ENCODE measurements at regions not wholly inside any gene's neighbourhood (a gene's known extent, or its start where the extent isn't known, plus 50 kb on each side); places are given as distances from the start of the nearest gene placed in this dataset.
"Not testable (repeated sequence)": the region's sequence is repeated elsewhere in the genome, so short reads cannot be mapped to it uniquely, and the experiment has no call there.

- TF ChIP-seq, protein P1, sequence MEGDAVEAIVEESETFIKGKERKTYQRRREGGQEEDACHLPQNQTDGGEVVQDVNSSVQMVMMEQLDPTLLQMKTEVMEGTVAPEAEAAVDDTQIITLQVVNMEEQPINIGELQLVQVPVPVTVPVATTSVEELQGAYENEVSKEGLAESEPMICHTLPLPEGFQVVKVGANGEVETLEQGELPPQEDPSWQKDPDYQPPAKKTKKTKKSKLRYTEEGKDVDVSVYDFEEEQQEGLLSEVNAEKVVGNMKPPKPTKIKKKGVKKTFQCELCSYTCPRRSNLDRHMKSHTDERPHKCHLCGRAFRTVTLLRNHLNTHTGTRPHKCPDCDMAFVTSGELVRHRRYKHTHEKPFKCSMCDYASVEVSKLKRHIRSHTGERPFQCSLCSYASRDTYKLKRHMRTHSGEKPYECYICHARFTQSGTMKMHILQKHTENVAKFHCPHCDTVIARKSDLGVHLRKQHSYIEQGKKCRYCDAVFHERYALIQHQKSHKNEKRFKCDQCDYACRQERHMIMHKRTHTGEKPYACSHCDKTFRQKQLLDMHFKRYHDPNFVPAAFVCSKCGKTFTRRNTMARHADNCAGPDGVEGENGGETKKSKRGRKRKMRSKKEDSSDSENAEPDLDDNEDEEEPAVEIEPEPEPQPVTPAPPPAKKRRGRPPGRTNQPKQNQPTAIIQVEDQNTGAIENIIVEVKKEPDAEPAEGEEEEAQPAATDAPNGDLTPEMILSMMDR (IDR thresholded peaks at IDR 0.05 in 4 of 5, conservative IDR thresholded peaks at IDR 0.05 in 1 of 5), result no peak
- TF ChIP-seq POLR2A (IDR thresholded peaks at IDR 0.05), result no peak
- in situ Hi-C loops (cut with MboI; ENCODE audit: low sequenced_read_pairs in 4 of 4) (no loop called here), intact Hi-C loops (cut with DNase I; ENCODE audit: low total_unique reads) (no loop called here)
- H3K4me3 ChIP-seq, result no peak overlapping the region
- no peaks in the 10 kb centered on the region for H3K27me3 ChIP-seq
- no peaks in the 10 kb centered on the region for H3K36me3 ChIP-seq
- no peak for ATAC-seq
- H3K9me3 ChIP-seq, result no peaks in the 10 kb centered on the region
- H3K4me1 ChIP-seq, result no peaks in the 10 kb centered on the region
- no peak for DNase-seq
- no peak overlapping the region for H3K27ac ChIP-seq
Measured at GRCh38 chr6:76835293-76835692, 628.0 kb downstream of the HTR1B start.

DNA sequence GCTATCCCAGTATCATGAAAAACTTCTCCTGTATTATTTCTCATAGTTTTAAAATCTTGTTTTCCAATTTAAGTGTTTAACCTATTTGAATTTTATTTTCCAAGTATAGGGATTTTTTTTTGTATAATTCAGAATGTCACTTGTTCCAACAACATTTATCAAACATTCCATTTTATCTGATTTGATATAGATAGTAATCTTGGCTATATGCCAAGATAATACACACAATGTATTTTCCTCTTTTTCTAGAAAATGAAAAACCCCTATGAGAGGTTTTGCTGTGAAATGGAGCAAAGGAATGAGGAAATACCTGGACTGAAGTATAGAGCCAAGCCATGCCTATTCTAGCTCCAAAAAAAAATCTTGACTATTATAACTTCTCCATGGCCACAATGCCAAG lies 628.9 kb downstream of the HTR1B start:
- no peak for TF ChIP-seq POLR2A (IDR thresholded peaks at IDR 0.05)
- TF ChIP-seq, protein P1 (IDR thresholded peaks at IDR 0.05 in 4 of 5, conservative IDR thresholded peaks at IDR 0.05 in 1 of 5), result no peak
- DNase-seq (no peak), ATAC-seq (no peak)
- Histone ChIP-seq H3K4me3 (no peak overlapping the region), H3K36me3 (no peaks in the 10 kb centered on the region), H3K4me1 (no peaks in the 10 kb centered on the region), H3K27me3 (no peaks in the 10 kb centered on the region), H3K27ac (no peak overlapping the region), H3K9me3 (no peaks in the 10 kb centered on the region)
- in situ Hi-C loops (cut with MboI; ENCODE audit: low sequenced_read_pairs in 4 of 4), result no loop called here
- intact Hi-C loops (cut with DNase I; ENCODE audit: low total_unique reads), result no loop called here

- ATAC-seq (no peak), DNase-seq (no peak)
- in situ Hi-C loops (cut with MboI; ENCODE audit: low sequenced_read_pairs in 4 of 4), result no loop called here
- TF ChIP-seq, protein P1 (IDR thresholded peaks at IDR 0.05 in 4 of 5, conservative IDR thresholded peaks at IDR 0.05 in 1 of 5), result no peak
- no peak for TF ChIP-seq POLR2A (IDR thresholded peaks at IDR 0.05)
- Histone ChIP-seq H3K4me3 (no peak overlapping the region), H3K27ac (no peak overlapping the region), H3K4me1 (no peaks in the 10 kb centered on the region), H3K27me3 (no peaks in the 10 kb centered on the region), H3K9me3 (no peaks in the 10 kb centered on the region), H3K36me3 (no peaks in the 10 kb centered on the region)
- intact Hi-C loops (cut with DNase I; ENCODE audit: low total_unique reads), result no loop called here
Measured at GRCh38 chr6:76831299-76831698, 632.0 kb downstream of the HTR1B start.

DNA sequence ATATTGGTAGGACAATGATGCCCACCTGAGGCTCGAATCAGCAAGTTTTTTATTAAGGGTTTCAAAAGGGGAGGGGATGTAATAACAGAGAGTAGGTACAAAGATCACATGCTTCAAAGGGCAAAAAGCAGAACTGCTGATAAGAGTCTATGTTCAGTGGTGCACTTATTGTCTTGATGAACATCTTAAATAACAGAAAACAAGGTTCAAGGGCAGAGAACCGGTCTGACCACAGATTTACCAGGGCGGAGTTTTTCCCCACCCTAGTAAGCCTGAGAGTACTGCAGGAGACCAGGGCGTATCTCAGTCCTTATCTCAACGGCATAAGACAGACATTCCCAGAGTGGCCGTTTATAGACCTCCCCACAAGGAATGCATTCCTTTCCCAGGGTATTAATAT lies 639.7 kb downstream of the HTR1B start:
- H3K36me3 ChIP-seq; H3K27ac ChIP-seq; H3K9me3 ChIP-seq; H3K27me3 ChIP-seq; H3K4me3 ChIP-seq; H3K4me1 ChIP-seq; in situ Hi-C loops (cut with MboI; ENCODE audit: low sequenced_read_pairs in 4 of 4); DNase-seq; ATAC-seq; intact Hi-C loops (cut with DNase I; ENCODE audit: low total_unique reads): not testable (repeated sequence)

GRCh38 chr6:76818451-76818850 lies 644.8 kb downstream of the HTR1B start:
- ATAC-seq (no peak), DNase-seq (no peak)
- in situ Hi-C loops (cut with MboI; ENCODE audit: low sequenced_read_pairs in 4 of 4) (no loop called here), intact Hi-C loops (cut with DNase I; ENCODE audit: low total_unique reads) (no loop called here)
- Histone ChIP-seq H3K27ac (no peak overlapping the region), H3K36me3 (no peaks in the 10 kb centered on the region), H3K9me3 (no peaks in the 10 kb centered on the region), H3K4me1 (no peaks in the 10 kb centered on the region), H3K27me3 (no peaks in the 10 kb centered on the region), H3K4me3 (no peak overlapping the region)
- no peak for TF ChIP-seq POLR2A (IDR thresholded peaks at IDR 0.05)
- TF ChIP-seq, protein P1 (IDR thresholded peaks at IDR 0.05 in 4 of 5, conservative IDR thresholded peaks at IDR 0.05 in 1 of 5), result no peak

Data from gastrocnemius medialis (tissue), 4 donors.